Activated CD8-positive, alpha-beta memory T cell treated with anti-CD3 and anti-CD28 coated beads, Interleukin-2, amount 10 ng/mL, durations not matched to agents 7 days and 5 days (primary cell): ENCODE measurements at regions not wholly inside any gene's neighbourhood (a gene's known extent, or its start where the extent isn't known, plus 50 kb on each side); places are given as distances from the start of the nearest gene placed in this dataset.
"Not testable (repeated sequence)": the region's sequence is repeated elsewhere in the genome, so short reads cannot be mapped to it uniquely, and the experiment has no call there.

ENCODE experiments used
- ATAC-seq: fragments of 150-1000 bp; cut with Tn5 transposase; one replicate; pipeline ENCODE4 v1.10.0; 2021; ENCODE audit warnings: moderate library complexity
- CTCF ChIA-PET: fragments of 350-600 bp; sonication (Branson Sonifier 250); formaldehyde crosslinking; loops from one replicate; lab custom pipeline; 2021; ENCODE audit warnings: antibody characterized with exemption; lab: Charles Lee
- DNase-seq: peaks from one replicate; pipeline ENCODE4 v3.0.0-alpha.2; 2020
- H3K27ac Mint-ChIP-seq: one replicate; pipeline ENCODE4 v1.8.0; 2021; ENCODE audit warnings: mild to moderate bottlenecking, mixed read lengths
- H3K27me3 Mint-ChIP-seq: one replicate; pipeline ENCODE4 v1.8.0; 2021; ENCODE audit warnings: mixed read lengths
- H3K36me3 Mint-ChIP-seq: one replicate; pipeline ENCODE4 v1.8.0; 2021; ENCODE audit warnings: mild to moderate bottlenecking, mixed read lengths
- H3K4me1 Mint-ChIP-seq: one replicate; pipeline ENCODE4 v1.8.0; 2021; ENCODE audit warnings: mixed read lengths
- H3K4me3 Mint-ChIP-seq: one replicate; pipeline ENCODE4 v1.8.0; 2021; ENCODE audit warnings: mild to moderate bottlenecking, moderate library complexity, mixed read lengths
- H3K9me3 Mint-ChIP-seq: one replicate; pipeline ENCODE4 v1.8.0; 2022; ENCODE audit warnings: low read depth, mixed read lengths

GRCh38 chr11:86737230-86737629, 63.1 kb upstream of the PRSS23 start:
- Mint-ChIP-seq H3K36me3 (no peaks in the 10 kb centered on the region), H3K27ac (no peak overlapping the region), H3K4me3 (no peak overlapping the region), H3K27me3 (peaks cover 6% of the 10 kb centered on the region), H3K9me3 (no peaks in the 10 kb centered on the region), H3K4me1 (peaks cover 3% of the 10 kb centered on the region)
- CTCF ChIA-PET, result no interaction called here
- no peak for ATAC-seq
- DNase-seq, result no peak

GRCh38 chr11:86736291-86737143, 63.8 kb upstream of the PRSS23 start:
- Mint-ChIP-seq H3K4me1 (peaks cover 3% of the 10 kb centered on the region), H3K9me3 (no peaks in the 10 kb centered on the region), H3K27ac (no peak overlapping the region), H3K27me3 (peaks cover 6% of the 10 kb centered on the region), H3K36me3 (no peaks in the 10 kb centered on the region), H3K4me3 (no peak overlapping the region)
- no peak for DNase-seq
- ATAC-seq, result no peak
- CTCF ChIA-PET, result no interaction called here

- Mint-ChIP-seq H3K27ac (no peak overlapping the region), H3K27me3 (peaks cover 6% of the 10 kb centered on the region), H3K36me3 (no peaks in the 10 kb centered on the region), H3K9me3 (no peaks in the 10 kb centered on the region), H3K4me3 (no peak overlapping the region), H3K4me1 (peaks cover 3% of the 10 kb centered on the region)
- DNase-seq (no peak), ATAC-seq (no peak)
- CTCF ChIA-PET, result no interaction called here
Observed at GRCh38 chr11:86735451-86736290, 63.3 kb upstream of the ME3 start.

GRCh38 chr11:86732739-86733138, 60.3 kb upstream of the ME3 start:
- H3K9me3 Mint-ChIP-seq, H3K36me3 Mint-ChIP-seq, H3K27ac Mint-ChIP-seq, H3K27me3 Mint-ChIP-seq, CTCF ChIA-PET, ATAC-seq, H3K4me3 Mint-ChIP-seq, H3K4me1 Mint-ChIP-seq, DNase-seq: not testable (repeated sequence)

GRCh38 chr11:86732286-86732685, 59.9 kb upstream of the ME3 start:
- CTCF ChIA-PET, H3K9me3 Mint-ChIP-seq, H3K4me1 Mint-ChIP-seq, H3K4me3 Mint-ChIP-seq, ATAC-seq, H3K27me3 Mint-ChIP-seq, H3K27ac Mint-ChIP-seq, H3K36me3 Mint-ChIP-seq, DNase-seq: not testable (repeated sequence)

- H3K4me3 Mint-ChIP-seq, DNase-seq, CTCF ChIA-PET, H3K27me3 Mint-ChIP-seq, H3K36me3 Mint-ChIP-seq, H3K27ac Mint-ChIP-seq, H3K4me1 Mint-ChIP-seq, H3K9me3 Mint-ChIP-seq, ATAC-seq: not testable (repeated sequence)
Observed at GRCh38 chr11:86729576-86729975, 57.2 kb upstream of the ME3 start.

- ATAC-seq (no peak), DNase-seq (no peak)
- no peak overlapping the region for H3K27ac Mint-ChIP-seq
- CTCF ChIA-PET, result no interaction called here
- H3K4me3 Mint-ChIP-seq, result no peak overlapping the region
- no peaks in the 10 kb centered on the region for H3K36me3 Mint-ChIP-seq
- peaks cover 8% of the 10 kb centered on the region for H3K27me3 Mint-ChIP-seq
- no peaks in the 10 kb centered on the region for H3K4me1 Mint-ChIP-seq
- H3K9me3 Mint-ChIP-seq, result no peaks in the 10 kb centered on the region
Observed at GRCh38 chr11:86728562-86728961, 56.1 kb upstream of the ME3 start.

GRCh38 chr11:86726770-86727504, 54.5 kb upstream of the ME3 start:
- H3K4me1 Mint-ChIP-seq, result no peaks in the 10 kb centered on the region
- no peaks in the 10 kb centered on the region for H3K9me3 Mint-ChIP-seq
- no peak overlapping the region for H3K4me3 Mint-ChIP-seq
- ATAC-seq, result no peak
- H3K36me3 Mint-ChIP-seq, result no peaks in the 10 kb centered on the region
- DNase-seq, result no peak
- CTCF ChIA-PET, result interaction anchor here (1.0 kb wide), 1 partner anchor 20 kb away, joined by 3 read pairs; no protein-coding TSS in a partner anchor
- H3K27me3 Mint-ChIP-seq, result peaks cover 11% of the 10 kb centered on the region
- H3K27ac Mint-ChIP-seq, result no peak overlapping the region

GRCh38 chr11:86726118-86726753, 53.8 kb upstream of the ME3 start:
- ATAC-seq, result no peak
- Mint-ChIP-seq H3K27me3 (peaks cover 15% of the 10 kb centered on the region), H3K36me3 (no peaks in the 10 kb centered on the region), H3K4me1 (no peaks in the 10 kb centered on the region), H3K9me3 (no peaks in the 10 kb centered on the region), H3K4me3 (no peak overlapping the region), H3K27ac (no peak overlapping the region)
- DNase-seq, result no peak
- CTCF ChIA-PET, result no interaction called here

- Mint-ChIP-seq H3K36me3 (no peaks in the 10 kb centered on the region), H3K4me3 (no peak overlapping the region), H3K27ac (no peak overlapping the region), H3K9me3 (no peaks in the 10 kb centered on the region), H3K27me3 (peaks cover 20% of the 10 kb centered on the region), H3K4me1 (no peaks in the 10 kb centered on the region)
- ATAC-seq (no peak), DNase-seq (no peak)
- CTCF ChIA-PET, result no interaction called here
Observed at GRCh38 chr11:86724137-86724536, 51.7 kb upstream of the ME3 start.

- Mint-ChIP-seq H3K27ac (no peak overlapping the region), H3K4me3 (no peak overlapping the region), H3K36me3 (no peaks in the 10 kb centered on the region), H3K9me3 (no peaks in the 10 kb centered on the region), H3K4me1 (no peaks in the 10 kb centered on the region), H3K27me3 (peaks cover 20% of the 10 kb centered on the region)
- CTCF ChIA-PET, result no interaction called here
- DNase-seq (no peak), ATAC-seq (no peak)
Observed at GRCh38 chr11:86723281-86723680, 50.9 kb upstream of the ME3 start.

GRCh38 chr11:86722748-86723147, 50.3 kb upstream of the ME3 start:
- H3K27me3 Mint-ChIP-seq, result peaks cover 20% of the 10 kb centered on the region
- CTCF ChIA-PET, result no interaction called here
- H3K36me3 Mint-ChIP-seq, result no peaks in the 10 kb centered on the region

More at GRCh38 chr11:86722748-86723147, 50.3 kb upstream of the ME3 start:
- no peak for DNase-seq
- Mint-ChIP-seq H3K4me1 (no peaks in the 10 kb centered on the region), H3K27ac (no peak overlapping the region), H3K9me3 (no peaks in the 10 kb centered on the region), H3K4me3 (no peak overlapping the region)
- ATAC-seq, result no peak
